K562 (cell line): ENCODE measurements at regions not wholly inside any gene's neighbourhood (a gene's known extent, or its start where the extent isn't known, plus 50 kb on each side); places are given as distances from the start of the nearest gene placed in this dataset.

Experiments used
- ATAC-seq: fragments of 200-7000 bp; cut with Tn5 transposase; 3 replicates; pipeline ENCODE4 v1.9.1; 2020; ENCODE audit warnings: moderate library complexity
- BruUV-seq: library from RNA; stranded (reverse); fragments of 400-500 nt; replicated peaks from 2 replicates; lab custom pipeline; 2021; lab: Mats Ljungman, UMichigan
- CTCF ChIA-PET: fragments of 300-600 bp; formaldehyde crosslinking; extraction: SDS; loops from one replicate; lab custom pipeline; 2021; ENCODE audit warnings: low intra/inter-chr PET ratio; lab: Yijun Ruan, JAX
- POLR2A ChIA-PET: fragments of 300-600, 350-650 bp; sonication (Branson Sonifier 250); formaldehyde crosslinking; extraction: SDS; loops from one replicate; lab custom pipeline; 2021; ENCODE audit warnings: antibody characterized with exemption, inconsistent platforms; lab: Yijun Ruan, JAX
- DNase-seq, 4 experiments: peaks; one replicate each; pipeline versions ENCODE4 v3.0.0 to v3.0.0-alpha.2; 2011 to 2018; ENCODE audit warnings: low spot score in 3 of 4, mixed read lengths in 3 of 4; ENCODE audit errors: extremely low read depth in 1 of 4
- FAIRE-seq: peaks from 2 replicates; lab custom pipeline; 2011; peaks lifted over from hg19 to GRCh38; lab: Jason Lieb, UNC
- H2AFZ ChIP-seq: 2 replicates; pipeline ENCODE4 v1.6.0; 2011; ENCODE audit warnings: low read depth, low read length, control low read depth, inconsistent platforms
- H3K27ac ChIP-seq: fragments of 200-600 bp; 3 replicates; pipeline ENCODE4 v1.8.0; 2011; ENCODE audit warnings: low read depth, mild to moderate bottlenecking, control low read depth, inconsistent platforms, low read length, moderate library complexity, mixed read lengths; ENCODE audit errors: extremely low read depth
- H3K27me3 ChIP-seq, 2 experiments: fragments of 300-600 bp in 1 of 2; 2 replicates in 1 of 2; 3 replicates in 1 of 2; pipeline versions ENCODE4 v1.6.0 to v1.8.0; 2011; ENCODE audit warnings: inconsistent platforms in 2 of 2, low read length in 2 of 2, mild to moderate bottlenecking in 1 of 2, mixed read lengths in 1 of 2, moderate library complexity in 1 of 2; ENCODE audit not compliant: control insufficient read depth in 2 of 2, insufficient read depth in 2 of 2
- H3K36me3 ChIP-seq: fragments of 300-600 bp; 3 replicates; pipeline ENCODE4 v1.8.0; 2011; ENCODE audit warnings: mild to moderate bottlenecking, low read length, inconsistent platforms; ENCODE audit not compliant: control insufficient read depth, insufficient read depth
- H3K4me1 ChIP-seq, 2 experiments: fragments of 200-600 bp in 1 of 2; replicated peaks in 1 of 2; 2 replicates in 1 of 2; 3 replicates in 1 of 2; pipeline versions ENCODE4 v1.5.1 to v1.8.0; 2011; ENCODE audit warnings: inconsistent platforms in 2 of 2, low read length in 2 of 2, mild to moderate bottlenecking in 1 of 2, mixed read lengths in 1 of 2, moderate library complexity in 1 of 2; ENCODE audit not compliant: control insufficient read depth in 2 of 2, insufficient read depth in 2 of 2
- H3K4me2 ChIP-seq: 2 replicates; pipeline ENCODE4 v1.6.1; 2011; ENCODE audit warnings: low read length, control low read depth, inconsistent platforms, mixed read lengths; ENCODE audit not compliant: insufficient read depth
- H3K4me3 ChIP-seq: fragments of 200-600 bp; sonication (generic), shearing (Covaris generic); 2 replicates; pipeline ENCODE4 v1.5.1; 2016; ENCODE audit warnings: control low read depth, inconsistent platforms
- H3K79me2 ChIP-seq: fragments of 200-600 bp; 3 replicates; pipeline ENCODE4 v1.8.0; 2011; ENCODE audit warnings: low read length, inconsistent platforms; ENCODE audit not compliant: control insufficient read depth, insufficient read depth
- H3K9ac ChIP-seq, 2 experiments: 2 replicates each; pipeline versions ENCODE4 v1.6.0 to v1.6.1; 2011; ENCODE audit warnings: low read depth in 2 of 2, low read length in 2 of 2, control low read depth in 1 of 2, inconsistent platforms in 1 of 2, mild to moderate bottlenecking in 1 of 2, mixed read lengths in 1 of 2; ENCODE audit not compliant: insufficient read depth in 1 of 2
- H3K9me1 ChIP-seq: one replicate; pipeline ENCODE4 v1.6.0; 2011; ENCODE audit warnings: inconsistent platforms, mild to moderate bottlenecking, low read length, moderate library complexity; ENCODE audit not compliant: control insufficient read depth, insufficient read depth
- H3K9me3 ChIP-seq: replicated peaks from 2 replicates; pipeline ENCODE4 v1.5.1; 2011; ENCODE audit warnings: low read depth, low read length, inconsistent platforms; ENCODE audit not compliant: control insufficient read depth, insufficient read depth
- H4K20me1 ChIP-seq: replicated peaks from 2 replicates; pipeline ENCODE4 v1.6.1; 2011; ENCODE audit warnings: low read length, inconsistent platforms, mixed read lengths; ENCODE audit not compliant: control insufficient read depth, insufficient read depth
- CBFA2T2 ChIP-seq: fragments of 450-650 bp; conservative IDR thresholded peaks from 2 replicates; pipeline ENCODE4 v1.6.1; 2017; ENCODE audit warnings: mild to moderate bottlenecking
- CBFB ChIP-seq: sonication (generic); formaldehyde crosslinking; IDR thresholded peaks from 2 replicates; pipeline ENCODE4 v1.4.0; 2020; ENCODE audit warnings: mild to moderate bottlenecking, missing genetic modification reagents
- DACH1 ChIP-seq: fragments of 450-650 bp; IDR thresholded peaks from 2 replicates; pipeline ENCODE4 v1.6.1; 2018; ENCODE audit not compliant: partially characterized antibody
- HDAC1 ChIP-seq, 2 experiments: fragments of 450-650 bp; IDR thresholded peaks; 2 replicates each; pipeline ENCODE4 v1.6.1; 2016 to 2017; ENCODE audit warnings: inconsistent platforms in 1 of 2, mild to moderate bottlenecking in 1 of 2, moderate library complexity in 1 of 2
- PKNOX1 ChIP-seq: fragments of 450-650 bp; IDR thresholded peaks from 2 replicates; pipeline ENCODE4 v1.6.1; 2016
- POLR2A ChIP-seq: fragments of 450-650 bp; conservative IDR thresholded peaks from 2 replicates; pipeline ENCODE4 v1.6.1; 2016
- RAD51 ChIP-seq: fragments of 450-650 bp; IDR thresholded peaks from 2 replicates; pipeline ENCODE4 v1.7.1; 2016; ENCODE audit warnings: low read depth, mild to moderate bottlenecking, borderline replicate concordance
- RBM17 ChIP-seq: fragments of 200-400 bp; formaldehyde crosslinking; IDR thresholded peaks from 2 replicates; pipeline ENCODE4 v1.6.1; 2017; ENCODE audit warnings: low read depth, mild to moderate bottlenecking, low read length, borderline replicate concordance
- RERE ChIP-seq: sonication (generic); formaldehyde crosslinking; IDR thresholded peaks from 2 replicates; pipeline ENCODE4 v1.8.0; 2023; ENCODE audit warnings: missing genetic modification reagents, mild to moderate bottlenecking, borderline replicate concordance
- RHOXF2B ChIP-seq: fragments of 250-450 bp; sonication (Bioruptor Pico); conservative IDR thresholded peaks from 2 replicates; pipeline ENCODE4 v1.5.1; 2021
- STAT5A ChIP-seq: IDR thresholded peaks from 2 replicates; pipeline ENCODE4 v1.6.1; 2012; ENCODE audit warnings: low read length, inconsistent platforms, borderline replicate concordance
- TAF7 ChIP-seq: fragments of 450-650 bp; IDR thresholded peaks from 2 replicates; pipeline ENCODE4 v1.6.1; 2016; ENCODE audit warnings: missing genetic modification characterization, missing compliant biosample characterization
- TBL1XR1 ChIP-seq, 2 experiments: IDR thresholded peaks; 2 replicates each; pipeline ENCODE4 v1.6.1; 2012; ENCODE audit warnings: improper control_type of control experiment in 2 of 2, low read length in 2 of 2, mild to moderate bottlenecking in 1 of 2
- ZBTB43 ChIP-seq: sonication (generic); formaldehyde crosslinking; IDR thresholded peaks from 2 replicates; pipeline ENCODE4 v1.8.0; 2023; ENCODE audit warnings: mild to moderate bottlenecking, missing genetic modification reagents
- WGBS: fragments of 100-300 bp; shearing (Covaris generic); methylation state at CpG from one replicate; pipeline ENCODE4 v1.1.6; 2016; ENCODE audit warnings: low coverage, mixed read lengths; ENCODE audit not compliant: insufficient coverage; ENCODE audit errors: missing lambda C conversion rate; 5-methylcytosine and 5-hydroxymethylcytosine counted together
- in situ Hi-C: fragments of 300-500 bp; cut with MboI; formaldehyde crosslinking; loops from 4 replicates; pipeline ENCODE4 v1.15.0; 2018; ENCODE audit warnings: inconsistent platforms, mixed read lengths
- intact Hi-C: fragments of 100-400 bp; cut with micrococcal nuclease; formaldehyde crosslinking; loops from 2 replicates; pipeline ENCODE4 v1.14.2; 2022

- Histone ChIP-seq H3K4me2 (no peak overlapping the region), H3K36me3 (no peaks in the 10 kb centered on the region), H2AFZ (no peak overlapping the region), H3K27ac (no peak overlapping the region), H3K27me3 (no peaks in the 10 kb centered on the region), H4K20me1 (no peaks in the 10 kb centered on the region), H3K9me1 (no peaks in the 10 kb centered on the region), H3K4me3 (no peak overlapping the region), H3K79me2 (no peaks in the 10 kb centered on the region), H3K9me3 (no peaks in the 10 kb centered on the region; the same call in 1 of the 2 replicates), H3K4me1 (no peaks in the 10 kb centered on the region), H3K9ac (no peak overlapping the region)
- intact Hi-C loops (no loop called here), in situ Hi-C loops (no loop called here)
- DNase-seq, result no peak
- ChIA-PET POLR2A (interaction anchor here (1.2 kb wide), 1 partner anchor 10 kb away, joined by 3 read pairs; no protein-coding TSS in a partner anchor), CTCF (no interaction called here)
- 5% methylated on average over 4 of the region's 4 CpGs for WGBS
- no peak for ATAC-seq
- no TSS peak for BruUV-seq
- FAIRE-seq, result no peak
- no peak for TF ChIP-seq ZBTB43 (CRISPR knock-in tag)
- no peak for TF ChIP-seq POLR2A
- TF ChIP-seq CBFB (CRISPR knock-in tag), result no peak
- TF ChIP-seq HDAC1 (IDR thresholded peaks at IDR 0.05), result no peak
- TF ChIP-seq CBFA2T2, result no peak
- TF ChIP-seq PKNOX1, result no peak
- TF ChIP-seq DACH1, result no peak
- no peak for TF ChIP-seq TAF7 (tag)
- no peak for TF ChIP-seq RBM17
- TF ChIP-seq RHOXF2B (CRISPR knock-in tag), result no peak
- TF ChIP-seq RAD51, result no peak
- TF ChIP-seq TBL1XR1 (IDR thresholded peaks at IDR 0.05; ENCODE audit: low read length in 2 of 2), result no peak
- no peak for TF ChIP-seq RERE (CRISPR knock-in tag)
- no peak for TF ChIP-seq STAT5A
- TF ChIP-seq, all 486 proteins: peak for 0
Observed at GRCh38 chr12:88924162-88924561, 343.9 kb upstream of the KITLG start.
